OCI-LY1 (cell line): ENCODE measurements at regions not wholly inside any gene's neighbourhood (a gene's known extent, or its start where the extent isn't known, plus 50 kb on each side); places are given as distances from the start of the nearest gene placed in this dataset.

Experiments used
- CTCF ChIP-seq: fragments of 200-600 bp; sonication (generic), shearing (Covaris generic); IDR thresholded peaks from 2 replicates; pipeline ENCODE4 v1.5.1; 2017; ENCODE audit warnings: mild to moderate bottlenecking, antibody characterized with exemption, low read length, moderate library complexity, mixed read lengths
- EZH2 ChIP-seq: fragments of 200-600 bp; sonication (generic), shearing (Covaris generic); IDR thresholded peaks from 2 replicates; pipeline ENCODE4 v1.8.0; 2017; ENCODE audit warnings: borderline replicate concordance, mixed run types, mild to moderate bottlenecking, antibody characterized with exemption, low read length, moderate library complexity, mixed read lengths

GRCh38 chr22:48567213-48567975 lies 1260.3 kb downstream of the BRD1 start:
- no peak for TF ChIP-seq CTCF
- no peak for TF ChIP-seq EZH2
